ENCODE measurements at regions not wholly inside any gene's neighbourhood (a gene's known extent, or its start where the extent isn't known, plus 50 kb on each side); places are given as distances from the start of the nearest gene placed in this dataset.
A peak's percentile ranks its signal among the peaks of the same experiment; 100 is the strongest.

DNA sequence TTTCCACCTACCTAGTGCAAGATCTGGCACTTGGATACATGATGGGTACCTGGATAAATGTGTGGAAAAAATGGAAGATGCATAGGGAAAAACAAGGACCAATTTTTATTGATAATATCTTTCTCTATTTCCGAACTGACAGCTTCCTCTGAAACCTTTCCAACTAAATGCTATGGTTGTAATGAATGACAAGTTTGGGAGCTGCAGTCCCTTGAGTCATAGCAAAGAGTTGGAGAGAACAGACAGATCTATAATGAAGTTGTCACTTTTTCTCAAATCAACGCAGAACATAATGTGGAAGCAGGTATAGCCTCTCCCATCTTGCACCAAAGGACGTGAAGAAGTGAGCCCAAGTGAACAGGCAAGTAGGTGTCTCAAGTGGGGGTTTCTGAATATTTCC lies 296.5 kb upstream of the KAZN start:
- H3K4me1 ChIP-seq (ENCODE audit: control insufficient read depth in 2 of 3, insufficient read depth in 2 of 3, low read depth in 1 of 3, low read length in 3 of 3), result peaks cover 0 to 5% (median 0%) of the 10 kb centered on the region in 3 donors
- DNase-seq (no peak), FAIRE-seq (no peak)
- no peaks in the 10 kb centered on the region for H3K36me3 ChIP-seq (ENCODE audit: control insufficient read depth in 2 of 3, insufficient read depth in 3 of 3, low read length in 3 of 3)
- no peak overlapping the region for H3K4me3 ChIP-seq (ENCODE audit: low read length in 3 of 3)
- intact Hi-C loops (cut with DNase I), result no loop called here
- H3K27me3 ChIP-seq (ENCODE audit: control insufficient read depth, insufficient read depth, low read length), result no peaks in the 10 kb centered on the region
- no peak overlapping the region for H3K9ac ChIP-seq (ENCODE audit: low read length in 3 of 3)
- no peak for TF ChIP-seq CTCF (IDR thresholded peaks at IDR 0.05; ENCODE audit: borderline replicate concordance, extremely low read depth, insufficient read depth)
- H3K9me3 ChIP-seq (ENCODE audit: control insufficient read depth in 2 of 3, insufficient read depth in 1 of 3, low read length in 3 of 3), result no peaks in the 10 kb centered on the region
- no peak overlapping the region for H3K27ac ChIP-seq (ENCODE audit: low read depth in 2 of 2, low read length in 2 of 2)

- no peaks in the 10 kb centered on the region for H3K27me3 ChIP-seq (ENCODE audit: control insufficient read depth, insufficient read depth, low read length)
- FAIRE-seq, result no peak
- no peak for TF ChIP-seq CTCF (IDR thresholded peaks at IDR 0.05; ENCODE audit: borderline replicate concordance, extremely low read depth, insufficient read depth)
- no peak overlapping the region for H3K9ac ChIP-seq (ENCODE audit: low read length in 3 of 3)
- DNase-seq, result no peak
- no peaks in the 10 kb centered on the region for H3K9me3 ChIP-seq (ENCODE audit: control insufficient read depth in 2 of 3, insufficient read depth in 1 of 3, low read length in 3 of 3)
- H3K4me1 ChIP-seq (ENCODE audit: control insufficient read depth in 2 of 3, insufficient read depth in 2 of 3, low read depth in 1 of 3, low read length in 3 of 3), result peaks cover 0 to 5% (median 0%) of the 10 kb centered on the region in 3 donors
- no peak overlapping the region for H3K4me3 ChIP-seq (ENCODE audit: low read length in 3 of 3)
- no peaks in the 10 kb centered on the region for H3K36me3 ChIP-seq (ENCODE audit: control insufficient read depth in 2 of 3, insufficient read depth in 3 of 3, low read length in 3 of 3)
- intact Hi-C loops (cut with DNase I), result no loop called here
- H3K27ac ChIP-seq (ENCODE audit: low read depth in 2 of 2, low read length in 2 of 2), result no peak overlapping the region
Observed at GRCh38 chr1:14303011-14303410, 295.5 kb upstream of the KAZN start.

DNA sequence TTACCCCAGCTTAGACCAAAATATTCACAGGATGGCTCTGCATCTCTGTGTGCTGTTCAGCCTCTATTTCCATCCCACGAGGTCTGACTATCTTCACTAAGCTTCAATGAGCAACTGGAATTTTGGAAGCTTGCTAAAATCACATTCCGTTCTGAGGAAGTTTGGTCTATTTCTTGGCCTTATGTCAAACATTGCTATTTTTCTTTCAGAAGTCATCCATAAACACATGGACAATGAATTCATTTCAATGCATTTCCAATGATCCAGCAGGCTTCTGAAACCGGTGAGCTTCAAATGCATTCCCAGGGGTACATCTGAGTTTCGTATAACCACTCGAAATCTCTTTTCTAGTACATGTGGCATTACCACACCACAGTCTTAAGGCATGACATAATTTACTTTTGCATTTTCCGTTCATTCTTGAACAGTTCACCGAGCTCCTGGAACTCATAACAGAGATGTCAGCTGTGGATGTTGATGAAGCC lies 294.1 kb upstream of the KAZN start:
- Histone ChIP-seq H3K9ac (ENCODE audit: low read length in 3 of 3) (no peak overlapping the region), H3K27me3 (ENCODE audit: control insufficient read depth, insufficient read depth, low read length) (no peaks in the 10 kb centered on the region), H3K36me3 (ENCODE audit: control insufficient read depth in 2 of 3, insufficient read depth in 3 of 3, low read length in 3 of 3) (no peaks in the 10 kb centered on the region), H3K27ac (ENCODE audit: low read depth in 2 of 2, low read length in 2 of 2) (no peak overlapping the region), H3K4me3 (ENCODE audit: low read length in 3 of 3) (no peak overlapping the region), H3K9me3 (ENCODE audit: control insufficient read depth in 2 of 3, insufficient read depth in 1 of 3, low read length in 3 of 3) (no peaks in the 10 kb centered on the region), H3K4me1 (ENCODE audit: control insufficient read depth in 2 of 3, insufficient read depth in 2 of 3, low read depth in 1 of 3, low read length in 3 of 3) (peaks cover 0 to 5% (median 0%) of the 10 kb centered on the region in 3 donors)
- TF ChIP-seq CTCF (IDR thresholded peaks at IDR 0.05; ENCODE audit: borderline replicate concordance, extremely low read depth, insufficient read depth), result no peak
- intact Hi-C loops (cut with DNase I), result no loop called here
- peak in 2 of 5 donors; percentile 33 to 52 for DNase-seq
- no peak for FAIRE-seq

DNA sequence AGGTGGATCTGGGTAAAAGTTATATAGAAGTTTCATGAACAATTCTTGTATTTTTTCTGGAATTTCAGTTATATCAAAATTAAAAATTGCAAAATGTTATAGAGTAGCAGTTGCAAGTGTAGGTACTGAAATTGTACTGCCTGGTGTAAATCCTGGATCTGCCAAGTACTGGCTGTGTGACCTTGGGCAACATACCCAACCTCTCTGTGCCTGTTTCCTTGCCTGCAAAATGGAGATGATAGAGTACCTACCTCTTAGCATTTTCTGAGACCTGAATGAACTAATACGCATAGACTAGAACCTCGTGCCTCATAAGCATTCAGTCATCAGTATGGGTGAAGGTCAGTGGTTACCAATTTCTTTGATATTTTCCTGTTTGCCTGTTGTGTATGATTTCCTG lies 290.0 kb upstream of the KAZN start:
- FAIRE-seq, result no peak
- H3K4me3 ChIP-seq (ENCODE audit: low read length in 3 of 3), result no peak overlapping the region
- no peaks in the 10 kb centered on the region for H3K27me3 ChIP-seq (ENCODE audit: control insufficient read depth, insufficient read depth, low read length)
- no peak overlapping the region for H3K27ac ChIP-seq (ENCODE audit: low read depth in 2 of 2, low read length in 2 of 2)
- intact Hi-C loops (cut with DNase I), result no loop called here
- DNase-seq, result no peak
- no peak overlapping the region for H3K9ac ChIP-seq (ENCODE audit: low read length in 3 of 3)
- H3K4me1 ChIP-seq (ENCODE audit: control insufficient read depth in 2 of 3, insufficient read depth in 2 of 3, low read depth in 1 of 3, low read length in 3 of 3), result peaks cover 0 to 5% (median 0%) of the 10 kb centered on the region in 3 donors
- no peaks in the 10 kb centered on the region for H3K36me3 ChIP-seq (ENCODE audit: control insufficient read depth in 2 of 3, insufficient read depth in 3 of 3, low read length in 3 of 3)
- H3K9me3 ChIP-seq (ENCODE audit: control insufficient read depth in 2 of 3, insufficient read depth in 1 of 3, low read length in 3 of 3), result no peaks in the 10 kb centered on the region
- TF ChIP-seq CTCF (IDR thresholded peaks at IDR 0.05; ENCODE audit: borderline replicate concordance, extremely low read depth, insufficient read depth), result no peak
